LNCAP (cell line): ENCODE measurements at regions not wholly inside any gene's neighbourhood (a gene's known extent, or its start where the extent isn't known, plus 50 kb on each side); places are given as distances from the start of the nearest gene placed in this dataset.

ENCODE experiments used
- CTCF ChIP-seq: fragments of 450-650 bp; IDR thresholded peaks from 2 replicates; pipeline ENCODE4 v1.5.1; 2017; ENCODE audit warnings: mild to moderate bottlenecking

- no peak for TF ChIP-seq CTCF
These were observed 242.9 kb downstream of the ARL6IP6 start for GRCh38 chr2:152961351-152961750.

GRCh38 chr2:152950126-152950525 lies 231.7 kb downstream of the ARL6IP6 start:
- TF ChIP-seq CTCF, result no peak

- TF ChIP-seq CTCF, result no peak
These were observed 225.7 kb downstream of the ARL6IP6 start for GRCh38 chr2:152944099-152944498.

GRCh38 chr2:152942940-152943440 lies 224.6 kb downstream of the ARL6IP6 start:
- no peak for TF ChIP-seq CTCF

GRCh38 chr2:152930501-152930900 lies 212.1 kb downstream of the ARL6IP6 start:
- no peak for TF ChIP-seq CTCF

- TF ChIP-seq CTCF, result no peak
These were observed 211.2 kb downstream of the ARL6IP6 start for GRCh38 chr2:152929628-152930027.

GRCh38 chr2:152925547-152926448 lies 207.4 kb downstream of the ARL6IP6 start:
- peak; percentile 79 for TF ChIP-seq CTCF
